ENCODE measurements at regions not wholly inside any gene's neighbourhood (a gene's known extent, or its start where the extent isn't known, plus 50 kb on each side); places are given as distances from the start of the nearest gene placed in this dataset.
"Not testable (repeated sequence)": the region's sequence is repeated elsewhere in the genome, so short reads cannot be mapped to it uniquely, and the experiment has no call there.

DNA sequence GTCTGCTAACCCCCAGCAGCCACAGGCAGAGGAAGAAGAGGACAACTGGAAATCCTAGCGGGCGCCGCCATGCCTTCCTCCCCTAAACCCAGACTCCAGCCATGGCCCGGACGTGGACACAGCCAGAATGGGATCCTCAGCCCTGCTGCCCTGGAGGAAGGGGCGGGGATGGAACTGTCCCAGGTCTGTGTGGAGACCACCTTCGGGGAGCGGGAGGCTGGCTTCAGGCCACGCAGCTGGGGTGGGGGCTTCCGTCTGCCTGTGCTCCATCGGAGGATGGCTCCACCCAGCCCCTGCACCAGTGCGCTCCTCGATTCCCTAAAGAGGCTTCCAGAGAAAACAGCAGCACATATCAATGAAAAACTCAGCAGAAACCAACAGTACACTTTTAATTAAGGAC, 190.4 kb downstream of the KLRB1 start:
- not testable (repeated sequence) for TF ChIP-seq POLR2AphosphoS5 (IDR thresholded peaks at IDR 0.05; ENCODE audit: low read depth, low read length); POLR2A (IDR thresholded peaks at IDR 0.05; ENCODE audit: low read depth, low read length); TAF1 (IDR thresholded peaks at IDR 0.05; ENCODE audit: low read depth, low read length); POU2F2 (IDR thresholded peaks at IDR 0.05; ENCODE audit: low read depth, low read length); PAX5 (IDR thresholded peaks at IDR 0.05; ENCODE audit: insufficient read depth, low read length, severe bottlenecking)
